GM12891 (cell line): ENCODE measurements at regions not wholly inside any gene's neighbourhood (a gene's known extent, or its start where the extent isn't known, plus 50 kb on each side); places are given as distances from the start of the nearest gene placed in this dataset.

ENCODE experiments used
- PAX5 ChIP-seq: IDR thresholded peaks from 2 replicates; pipeline ENCODE4 v1.6.1; 2011; ENCODE audit warnings: low read length, moderate library complexity, mild to moderate bottlenecking; ENCODE audit not compliant: insufficient read depth, severe bottlenecking
- POLR2A ChIP-seq: IDR thresholded peaks from 2 replicates; pipeline ENCODE4 v1.6.1; 2011; ENCODE audit warnings: low read depth, low read length, control low read depth
- POLR2AphosphoS5 ChIP-seq: IDR thresholded peaks from 2 replicates; pipeline ENCODE4 v1.6.1; 2011; ENCODE audit warnings: low read depth, low read length, control low read depth

- TF ChIP-seq POLR2A (no peak), POLR2AphosphoS5 (no peak), PAX5 (no peak)
Observed at GRCh38 chr5:88480245-88480644, 211.6 kb upstream of the TMEM161B start.
